ENCODE measurements at regions not wholly inside any gene's neighbourhood (a gene's known extent, or its start where the extent isn't known, plus 50 kb on each side); places are given as distances from the start of the nearest gene placed in this dataset.

- Histone ChIP-seq H3K9me3 (replicated peaks) (peaks cover 7% of the 10 kb centered on the region), H3K27me3 (ENCODE audit: low read depth) (no peaks in the 10 kb centered on the region), H3K4me3 (no peak overlapping the region), H3K4me1 (no peaks in the 10 kb centered on the region), H3K27ac (replicated peaks) (no peak overlapping the region), H3K36me3 (no peaks in the 10 kb centered on the region)
- TF ChIP-seq CTCF (IDR thresholded peaks at IDR 0.05; ENCODE audit: borderline replicate concordance), result no peak
- DNase-seq, result no peak
- intact Hi-C loops (cut with micrococcal nuclease), result no loop called here
These were observed 1090.6 kb downstream of the GALC start for GRCh38 chr14:86902176-86902950.

GRCh38 chr14:86897704-86898513, 1095.1 kb downstream of the GALC start:
- no peaks in the 10 kb centered on the region for H3K4me1 ChIP-seq
- intact Hi-C loops (cut with micrococcal nuclease), result loop anchor here (2.0 kb wide), 1 partner anchor 61 kb away; no protein-coding TSS in a partner anchor
- DNase-seq, result no peak

GRCh38 chr14:86897224-86897623, 1095.8 kb downstream of the GALC start:
- no peak for TF ChIP-seq CTCF (IDR thresholded peaks at IDR 0.05; ENCODE audit: borderline replicate concordance)
- H3K9me3 ChIP-seq (replicated peaks), result no peaks in the 10 kb centered on the region
- H3K4me1 ChIP-seq, result no peaks in the 10 kb centered on the region
- no peaks in the 10 kb centered on the region for H3K36me3 ChIP-seq
- DNase-seq, result no peak
- H3K4me3 ChIP-seq, result no peak overlapping the region
- no peak overlapping the region for H3K27ac ChIP-seq (replicated peaks)
- intact Hi-C loops (cut with micrococcal nuclease), result loop anchor here (2.0 kb wide), 1 partner anchor 60 kb away; no protein-coding TSS in a partner anchor
- no peaks in the 10 kb centered on the region for H3K27me3 ChIP-seq (ENCODE audit: low read depth)

More at GRCh38 chr14:86897704-86898513, 1095.1 kb downstream of the GALC start:
- H3K4me3 ChIP-seq, result no peak overlapping the region
- no peaks in the 10 kb centered on the region for H3K9me3 ChIP-seq (replicated peaks)
- H3K27ac ChIP-seq (replicated peaks), result no peak overlapping the region
- H3K36me3 ChIP-seq, result no peaks in the 10 kb centered on the region
- H3K27me3 ChIP-seq (ENCODE audit: low read depth), result no peaks in the 10 kb centered on the region
- TF ChIP-seq CTCF (IDR thresholded peaks at IDR 0.05; ENCODE audit: borderline replicate concordance), result no peak

GRCh38 chr14:86896701-86897100, 1096.3 kb downstream of the GALC start:
- H3K4me3 ChIP-seq, result no peak overlapping the region
- no peaks in the 10 kb centered on the region for H3K4me1 ChIP-seq
- TF ChIP-seq CTCF (IDR thresholded peaks at IDR 0.05; ENCODE audit: borderline replicate concordance), result no peak
- no peaks in the 10 kb centered on the region for H3K36me3 ChIP-seq
- no peak overlapping the region for H3K27ac ChIP-seq (replicated peaks)
- no peaks in the 10 kb centered on the region for H3K27me3 ChIP-seq (ENCODE audit: low read depth)
- no peaks in the 10 kb centered on the region for H3K9me3 ChIP-seq (replicated peaks)
- DNase-seq, result no peak
- intact Hi-C loops (cut with micrococcal nuclease), result loop anchor here (2.0 kb wide), 1 partner anchor 60 kb away; no protein-coding TSS in a partner anchor

GRCh38 chr14:86892152-86892956, 1100.6 kb downstream of the GALC start:
- Histone ChIP-seq H3K4me3 (no peak overlapping the region), H3K9me3 (replicated peaks) (peaks cover 23% of the 10 kb centered on the region), H3K36me3 (no peaks in the 10 kb centered on the region), H3K27me3 (ENCODE audit: low read depth) (no peaks in the 10 kb centered on the region), H3K27ac (replicated peaks) (no peak overlapping the region), H3K4me1 (no peaks in the 10 kb centered on the region)
- TF ChIP-seq CTCF (IDR thresholded peaks at IDR 0.05; ENCODE audit: borderline replicate concordance), result no peak
- no peak for DNase-seq
- intact Hi-C loops (cut with micrococcal nuclease), result no loop called here
